Astrocyte of the spinal cord (primary cell): ENCODE measurements at regions not wholly inside any gene's neighbourhood (a gene's known extent, or its start where the extent isn't known, plus 50 kb on each side); places are given as distances from the start of the nearest gene placed in this dataset.

Experiments used
- DNase-seq: peaks from one replicate; pipeline ENCODE4 v3.0.0; 2011; ENCODE audit warnings: low read depth, low spot score
- H3K4me3 ChIP-seq: 2 replicates; pipeline ENCODE4 v1.5.1; 2011; ENCODE audit warnings: low read depth, mild to moderate bottlenecking, low read length, moderate library complexity
- in situ Hi-C: cut with HindIII; loops from 2 replicates; pipeline ENCODE4 v1.10.0; 2017; ENCODE audit warnings: low sequenced_read_pairs
- TF ChIP-seq, protein P1 (sequence below): IDR thresholded peaks from 2 replicates; pipeline ENCODE4 v1.5.1; 2012; ENCODE audit warnings: low read depth, mild to moderate bottlenecking, low read length, inconsistent platforms

DNA sequence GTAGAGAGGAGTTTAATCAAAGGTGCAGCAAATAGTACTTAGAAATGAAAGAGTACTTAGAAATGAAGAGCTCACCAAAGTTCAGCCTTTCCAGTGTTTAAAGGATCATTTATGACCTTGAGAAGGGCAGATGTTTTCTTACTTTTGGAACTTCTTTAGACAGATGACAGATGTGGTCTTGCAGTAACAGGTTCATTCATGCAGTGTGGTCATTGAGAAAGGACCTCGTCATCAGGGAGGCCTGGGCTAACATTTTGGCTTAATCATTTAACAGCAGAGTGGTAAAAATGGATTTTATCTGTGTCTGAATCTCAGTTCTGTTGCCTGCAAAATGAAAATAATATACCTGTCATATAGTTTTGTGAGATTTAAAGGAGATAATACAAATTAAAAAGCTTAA, 75.1 kb upstream of the NT5C1B start:
- DNase-seq: no peak
- TF ChIP-seq, protein P1, sequence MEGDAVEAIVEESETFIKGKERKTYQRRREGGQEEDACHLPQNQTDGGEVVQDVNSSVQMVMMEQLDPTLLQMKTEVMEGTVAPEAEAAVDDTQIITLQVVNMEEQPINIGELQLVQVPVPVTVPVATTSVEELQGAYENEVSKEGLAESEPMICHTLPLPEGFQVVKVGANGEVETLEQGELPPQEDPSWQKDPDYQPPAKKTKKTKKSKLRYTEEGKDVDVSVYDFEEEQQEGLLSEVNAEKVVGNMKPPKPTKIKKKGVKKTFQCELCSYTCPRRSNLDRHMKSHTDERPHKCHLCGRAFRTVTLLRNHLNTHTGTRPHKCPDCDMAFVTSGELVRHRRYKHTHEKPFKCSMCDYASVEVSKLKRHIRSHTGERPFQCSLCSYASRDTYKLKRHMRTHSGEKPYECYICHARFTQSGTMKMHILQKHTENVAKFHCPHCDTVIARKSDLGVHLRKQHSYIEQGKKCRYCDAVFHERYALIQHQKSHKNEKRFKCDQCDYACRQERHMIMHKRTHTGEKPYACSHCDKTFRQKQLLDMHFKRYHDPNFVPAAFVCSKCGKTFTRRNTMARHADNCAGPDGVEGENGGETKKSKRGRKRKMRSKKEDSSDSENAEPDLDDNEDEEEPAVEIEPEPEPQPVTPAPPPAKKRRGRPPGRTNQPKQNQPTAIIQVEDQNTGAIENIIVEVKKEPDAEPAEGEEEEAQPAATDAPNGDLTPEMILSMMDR: no peak

DNA sequence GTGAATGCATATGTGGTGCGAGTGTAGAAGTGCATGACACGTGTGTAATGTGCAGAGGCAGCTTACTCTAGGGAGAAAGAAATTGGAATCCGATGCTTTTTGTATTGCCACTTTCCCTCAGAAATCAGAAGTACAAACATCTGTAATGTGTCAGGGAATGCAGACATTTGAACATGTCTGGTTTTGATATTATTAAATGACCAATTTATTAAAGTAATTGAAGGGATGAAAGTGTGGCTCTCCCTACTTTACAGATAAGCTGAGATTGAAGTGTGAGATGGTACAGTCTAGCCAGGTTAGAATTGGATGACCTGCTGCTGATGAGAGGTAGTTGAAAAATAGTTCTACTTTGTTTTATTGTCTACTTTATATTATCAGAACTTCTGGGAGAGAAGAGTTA, 74.5 kb upstream of the NT5C1B start:
- no peak overlapping the region for H3K4me3 ChIP-seq
- TF ChIP-seq, protein P1: no peak
- in situ Hi-C loops: no loop called here
- no peak for DNase-seq

More for the DNA sequence above, 75.1 kb upstream of the NT5C1B start:
- no peak overlapping the region for H3K4me3 ChIP-seq
- in situ Hi-C loops: no loop called here

DNA sequence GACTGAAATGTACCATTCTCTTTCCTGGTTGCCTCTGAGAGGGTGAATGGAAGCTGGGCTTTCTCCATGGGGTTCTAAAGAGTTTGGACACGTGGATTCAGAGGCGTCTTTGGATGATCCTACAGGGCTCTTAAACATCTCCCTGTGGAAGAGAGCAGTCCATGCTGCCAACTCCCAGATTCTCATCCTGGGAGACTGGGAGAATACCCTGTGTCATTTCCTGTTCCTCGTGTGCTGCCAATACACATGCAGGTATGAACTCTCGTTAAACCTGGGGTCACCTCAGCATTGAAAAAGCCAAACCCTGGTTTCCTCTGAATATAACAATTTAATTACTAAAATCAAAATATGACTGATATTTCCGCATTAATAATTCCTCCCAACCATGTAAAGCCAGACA, 73.3 kb upstream of the NT5C1B start:
- TF ChIP-seq, protein P1: no peak
- no peak for DNase-seq
- no peak overlapping the region for H3K4me3 ChIP-seq
- in situ Hi-C loops: no loop called here

DNA sequence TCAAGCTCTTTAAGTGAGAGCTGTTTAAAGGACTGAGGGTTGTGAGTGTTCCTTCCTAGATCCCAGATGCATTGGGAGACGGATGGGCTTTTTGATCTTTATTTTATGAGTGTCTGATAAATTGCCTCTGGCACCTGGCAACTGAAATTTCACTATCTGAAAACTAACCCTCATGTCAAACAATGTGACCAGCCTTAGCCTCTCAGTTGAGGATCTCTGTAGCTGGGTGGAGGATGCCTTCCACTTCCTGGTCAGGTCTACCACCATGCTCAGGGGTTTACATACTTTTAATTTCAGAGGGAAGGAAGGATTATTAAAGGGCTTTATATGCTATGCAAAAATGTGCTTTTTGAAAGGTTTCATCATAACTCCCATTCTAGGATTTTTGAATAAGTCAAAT, 70.5 kb upstream of the NT5C1B start:
- no peak for DNase-seq
- TF ChIP-seq, protein P1: no peak
- no peak overlapping the region for H3K4me3 ChIP-seq
- in situ Hi-C loops: no loop called here

DNA sequence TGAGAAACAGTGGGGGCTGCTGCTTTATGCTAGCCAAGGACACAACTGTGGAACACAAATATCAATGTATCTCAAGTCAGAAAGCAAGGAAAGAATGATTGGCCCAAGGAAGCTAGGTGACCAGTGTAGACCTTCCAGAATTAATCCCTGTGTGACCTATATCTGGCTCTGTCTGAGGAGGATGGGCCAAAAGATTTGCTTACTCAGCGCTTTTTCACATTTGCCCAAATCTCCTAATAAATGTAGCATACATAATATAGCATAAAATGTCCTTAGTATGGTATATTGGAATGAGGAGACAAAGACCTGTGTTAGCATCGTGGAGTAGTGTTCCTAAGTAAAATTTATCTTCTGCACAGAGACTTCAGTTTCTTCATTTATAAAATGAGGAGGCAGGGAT, 66.7 kb upstream of the NT5C1B start:
- no peak for DNase-seq
- in situ Hi-C loops: no loop called here
- TF ChIP-seq, protein P1: no peak
- H3K4me3 ChIP-seq: no peak overlapping the region

DNA sequence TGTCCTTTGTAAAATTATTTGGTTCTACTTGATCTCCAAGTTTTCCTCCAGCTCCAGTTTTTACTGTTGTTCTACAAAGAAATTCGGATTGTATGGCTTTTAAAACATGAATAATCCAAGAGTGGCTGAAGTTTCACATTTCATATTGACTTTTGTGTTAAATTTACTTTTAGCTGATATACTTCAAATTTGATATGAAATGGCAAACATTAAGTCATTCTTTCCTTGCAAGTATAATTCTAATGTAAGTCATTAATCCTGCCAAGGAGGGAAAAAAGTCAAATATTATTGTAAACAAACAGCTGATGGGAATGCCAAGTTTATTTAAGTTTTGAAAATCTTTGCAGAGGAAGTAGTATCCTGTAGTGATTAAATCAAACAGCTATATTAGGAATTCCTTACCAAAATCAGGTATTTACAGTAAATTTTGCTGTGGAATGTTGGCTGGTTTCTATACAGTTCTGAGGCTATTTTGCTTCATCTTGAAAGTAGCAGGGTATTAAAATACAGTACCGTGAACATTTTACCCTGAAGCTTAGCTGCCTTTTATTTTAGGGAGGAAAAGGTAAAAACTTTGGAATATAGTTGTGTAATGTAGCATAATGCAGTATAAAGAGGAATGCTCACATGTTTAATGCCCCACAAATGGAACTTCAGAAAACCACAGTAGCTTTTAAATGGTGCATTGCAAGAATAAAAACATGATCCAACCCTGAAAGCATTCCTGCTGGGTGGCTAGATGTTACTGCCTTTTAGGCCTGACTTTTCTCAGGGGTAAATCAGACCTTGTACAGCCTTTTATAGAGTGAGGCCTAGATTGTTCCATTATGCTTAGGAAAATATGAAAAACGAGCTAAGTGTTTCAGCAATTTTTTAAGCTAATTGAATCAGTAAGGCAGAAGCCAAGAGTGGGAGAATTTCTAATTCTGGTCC, 62.7 kb upstream of the NT5C1B start:
- in situ Hi-C loops: no loop called here
- H3K4me3 ChIP-seq: no peak overlapping the region
- DNase-seq: peak; percentile 71

More for the DNA sequence above, 62.7 kb upstream of the NT5C1B start:
- TF ChIP-seq, protein P1: no peak
